OCI-LY7 (cell line): ENCODE measurements at regions not wholly inside any gene's neighbourhood (a gene's known extent, or its start where the extent isn't known, plus 50 kb on each side); places are given as distances from the start of the nearest gene placed in this dataset.

Experiments used
- BruUV-seq: library from RNA; stranded (reverse); fragments of 400-500 nt; replicated peaks from 2 replicates; lab custom pipeline; 2021; lab: Mats Ljungman, UMichigan
- CTCF ChIA-PET: fragments of 300-600 bp; sonication (Branson Sonifier 250); formaldehyde crosslinking; loops from one replicate; lab custom pipeline; 2022; ENCODE audit warnings: antibody characterized with exemption; ENCODE audit not compliant: unreplicated experiment; lab: Charles Lee
- POLR2A ChIA-PET: fragments of 300-600 bp; sonication (Branson Sonifier 250); formaldehyde crosslinking; loops from one replicate; lab custom pipeline; 2022; ENCODE audit warnings: antibody characterized with exemption; lab: Charles Lee
- DNase-seq: peaks from one replicate; pipeline ENCODE4 v3.0.0-alpha.2; 2015; ENCODE audit warnings: low spot score
- H2AFZ ChIP-seq: fragments of 200-600 bp; sonication (generic), shearing (Covaris generic); 2 replicates; pipeline ENCODE4 v1.6.1; 2014; ENCODE audit warnings: mild to moderate bottlenecking, antibody characterized with exemption, low read length, moderate library complexity
- H3K27ac ChIP-seq: fragments of 200-600 bp; sonication (generic); 2 replicates; pipeline ENCODE4 v1.5.1; 2014; ENCODE audit warnings: mixed run types, low read depth, mild to moderate bottlenecking, moderate library complexity, low read length, inconsistent platforms; ENCODE audit not compliant: poor library complexity, severe bottlenecking
- H3K36me3 ChIP-seq: fragments of 200-600 bp; sonication (generic); 2 replicates; pipeline ENCODE4 v1.6.1; 2014; ENCODE audit warnings: mild to moderate bottlenecking, antibody characterized with exemption, low read length, moderate library complexity, mixed read lengths; ENCODE audit not compliant: insufficient read depth
- H3K4me1 ChIP-seq: fragments of 200-600 bp; sonication (generic); 2 replicates; pipeline ENCODE4 v1.5.1; 2014; ENCODE audit warnings: mild to moderate bottlenecking, low read length; ENCODE audit not compliant: insufficient read depth, poor library complexity, severe bottlenecking
- H3K4me2 ChIP-seq: fragments of 200-600 bp; sonication (generic); 2 replicates; pipeline ENCODE4 v1.6.1; 2014; ENCODE audit warnings: mild to moderate bottlenecking, low read length
- H3K4me3 ChIP-seq: fragments of 200-600 bp; sonication (generic); 2 replicates; pipeline ENCODE4 v1.5.1; 2014; ENCODE audit warnings: mild to moderate bottlenecking, low read depth, low read length; ENCODE audit not compliant: poor library complexity, severe bottlenecking
- H3K79me2 ChIP-seq: fragments of 200-600 bp; sonication (generic); 2 replicates; pipeline ENCODE4 v1.6.1; 2016; ENCODE audit warnings: low read depth, mild to moderate bottlenecking, low read length, moderate library complexity, mixed read lengths; ENCODE audit not compliant: insufficient read depth
- H3K9me2 ChIP-seq: fragments of 200-600 bp; sonication (generic); 2 replicates; pipeline ENCODE4 v1.6.1; 2016; ENCODE audit warnings: mild to moderate bottlenecking, low read length, mixed read lengths; ENCODE audit not compliant: insufficient read depth
- H3K9me3 ChIP-seq: fragments of 200-600 bp; sonication (generic); 2 replicates; pipeline ENCODE4 v1.6.1; 2014; ENCODE audit warnings: mild to moderate bottlenecking, mixed run types, low read length, mixed read lengths
- H4K20me1 ChIP-seq: fragments of 200-600 bp; sonication (generic); 2 replicates; pipeline ENCODE4 v1.6.1; 2014; ENCODE audit warnings: mild to moderate bottlenecking, antibody characterized with exemption, low read length, moderate library complexity, mixed read lengths; ENCODE audit not compliant: insufficient read depth
- EZH2phosphoT487 ChIP-seq: fragments of 200-600 bp; sonication (generic); IDR thresholded peaks from 2 replicates; pipeline ENCODE4 v1.6.1; 2018; ENCODE audit warnings: low read depth, borderline replicate concordance, mild to moderate bottlenecking, mixed run types, antibody characterized with exemption, low read length, moderate library complexity, mixed read lengths
- intact Hi-C: fragments of 100-400 bp; cut with micrococcal nuclease; formaldehyde crosslinking; loops from one replicate; pipeline ENCODE4 v1.10.0; 2022; ENCODE audit not compliant: unreplicated experiment
- TF ChIP-seq, protein P1 (sequence below): fragments of 200-600 bp; sonication (generic); conservative IDR thresholded peaks from 2 replicates; pipeline ENCODE4 v1.5.1; 2014; ENCODE audit warnings: mild to moderate bottlenecking, antibody characterized with exemption, low read length, moderate library complexity, mixed read lengths

DNA sequence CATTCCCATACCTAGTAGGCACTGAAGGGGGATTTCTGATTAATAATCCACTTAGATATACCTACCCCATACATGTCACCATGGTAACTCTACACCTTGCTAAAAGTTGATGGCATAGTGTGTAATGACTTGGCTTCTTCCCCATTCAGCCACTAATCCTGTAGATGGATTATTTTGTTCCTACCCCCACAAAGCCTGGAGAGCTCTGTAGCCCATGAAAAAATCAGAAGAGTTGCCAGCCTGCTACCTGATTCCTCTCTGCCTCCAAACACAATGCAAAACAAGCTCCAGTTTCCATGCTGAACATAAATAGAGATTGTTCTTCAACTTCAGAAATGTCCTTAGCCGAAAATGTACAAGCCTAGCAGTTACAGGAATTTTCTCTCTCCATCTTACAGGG, 98.9 kb upstream of the PFN2 start:
- POLR2A ChIA-PET = no interaction called here
- TF ChIP-seq, protein P1, sequence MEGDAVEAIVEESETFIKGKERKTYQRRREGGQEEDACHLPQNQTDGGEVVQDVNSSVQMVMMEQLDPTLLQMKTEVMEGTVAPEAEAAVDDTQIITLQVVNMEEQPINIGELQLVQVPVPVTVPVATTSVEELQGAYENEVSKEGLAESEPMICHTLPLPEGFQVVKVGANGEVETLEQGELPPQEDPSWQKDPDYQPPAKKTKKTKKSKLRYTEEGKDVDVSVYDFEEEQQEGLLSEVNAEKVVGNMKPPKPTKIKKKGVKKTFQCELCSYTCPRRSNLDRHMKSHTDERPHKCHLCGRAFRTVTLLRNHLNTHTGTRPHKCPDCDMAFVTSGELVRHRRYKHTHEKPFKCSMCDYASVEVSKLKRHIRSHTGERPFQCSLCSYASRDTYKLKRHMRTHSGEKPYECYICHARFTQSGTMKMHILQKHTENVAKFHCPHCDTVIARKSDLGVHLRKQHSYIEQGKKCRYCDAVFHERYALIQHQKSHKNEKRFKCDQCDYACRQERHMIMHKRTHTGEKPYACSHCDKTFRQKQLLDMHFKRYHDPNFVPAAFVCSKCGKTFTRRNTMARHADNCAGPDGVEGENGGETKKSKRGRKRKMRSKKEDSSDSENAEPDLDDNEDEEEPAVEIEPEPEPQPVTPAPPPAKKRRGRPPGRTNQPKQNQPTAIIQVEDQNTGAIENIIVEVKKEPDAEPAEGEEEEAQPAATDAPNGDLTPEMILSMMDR = no peak
- TF ChIP-seq EZH2phosphoT487 = no peak
- H3K36me3 ChIP-seq = no peaks in the 10 kb centered on the region
- intact Hi-C loops = no loop called here
- H3K79me2 ChIP-seq = no peaks in the 10 kb centered on the region
- H4K20me1 ChIP-seq = no peaks in the 10 kb centered on the region
- H3K4me3 ChIP-seq = no peak overlapping the region
- H3K4me2 ChIP-seq = no peak overlapping the region
- no peak overlapping the region for H2AFZ ChIP-seq
- no TSS peak for BruUV-seq
- H3K4me1 ChIP-seq = no peaks in the 10 kb centered on the region
- no peaks in the 10 kb centered on the region for H3K9me2 ChIP-seq
- H3K9me3 ChIP-seq = no peaks in the 10 kb centered on the region
- CTCF ChIA-PET = no interaction called here
- H3K27ac ChIP-seq = no peak overlapping the region
- no peak for DNase-seq

GRCh38 chr3:150069154-150069527, 98.4 kb upstream of the PFN2 start:
- BruUV-seq = no TSS peak
- Histone ChIP-seq H3K9me3 (no peaks in the 10 kb centered on the region), H2AFZ (no peak overlapping the region), H3K9me2 (no peaks in the 10 kb centered on the region), H3K4me3 (no peak overlapping the region), H3K36me3 (no peaks in the 10 kb centered on the region), H3K27ac (no peak overlapping the region), H4K20me1 (no peaks in the 10 kb centered on the region), H3K79me2 (no peaks in the 10 kb centered on the region), H3K4me2 (no peak overlapping the region), H3K4me1 (no peaks in the 10 kb centered on the region)
- intact Hi-C loops = no loop called here
- POLR2A ChIA-PET = interaction anchor here (0.5 kb wide), 1 partner anchor 160 kb away, joined by 5 read pairs; no protein-coding TSS in a partner anchor
- no peak for TF ChIP-seq EZH2phosphoT487
- TF ChIP-seq, protein P1 = no peak
- DNase-seq = no peak
- CTCF ChIA-PET = no interaction called here

DNA sequence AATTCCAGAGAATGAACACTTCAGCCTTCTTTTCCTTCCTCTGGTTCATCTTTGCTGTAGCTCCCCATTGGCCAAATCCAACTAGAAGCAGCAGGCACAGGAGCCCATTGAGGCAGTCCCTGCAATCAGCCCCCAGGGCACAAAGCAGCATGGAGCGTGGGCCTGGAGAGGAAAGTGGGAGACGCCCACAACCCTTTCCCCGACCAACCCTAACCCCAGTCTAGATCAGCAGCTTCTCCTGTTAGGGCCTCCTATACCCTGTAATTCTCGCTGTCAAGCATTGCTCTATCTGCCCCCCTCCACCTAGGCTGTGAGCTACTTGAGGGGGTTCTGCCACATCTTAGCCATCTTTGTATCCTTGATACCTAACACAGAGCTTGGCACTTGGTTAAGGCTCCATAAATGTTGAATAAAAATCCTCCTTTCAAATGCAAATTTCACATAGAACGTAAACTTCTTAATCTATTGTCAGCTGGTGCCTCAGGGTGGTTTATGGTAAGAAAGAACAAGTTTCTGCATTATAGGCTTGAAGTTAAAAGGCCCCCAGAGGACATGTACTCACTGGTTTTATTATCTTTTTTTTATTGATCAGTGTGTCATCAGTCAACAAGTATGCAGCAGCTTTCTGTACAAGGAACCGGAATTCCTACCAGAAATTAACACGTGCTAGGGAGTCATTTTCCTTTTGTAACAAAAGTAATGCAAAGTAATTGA, 97.9 kb upstream of the PFN2 start:
- Histone ChIP-seq H3K9me2 (no peaks in the 10 kb centered on the region), H3K4me3 (no peak overlapping the region), H2AFZ (no peak overlapping the region), H3K27ac (no peak overlapping the region), H3K4me2 (no peak overlapping the region), H4K20me1 (no peaks in the 10 kb centered on the region), H3K36me3 (no peaks in the 10 kb centered on the region), H3K9me3 (no peaks in the 10 kb centered on the region), H3K79me2 (no peaks in the 10 kb centered on the region), H3K4me1 (no peaks in the 10 kb centered on the region)
- no TSS peak for BruUV-seq
- TF ChIP-seq EZH2phosphoT487 = no peak
- TF ChIP-seq, protein P1 = no peak
- intact Hi-C loops = no loop called here
- POLR2A ChIA-PET = interaction anchor here (0.5 to 0.6 kb wide), 2 partner anchors 24 to 159 kb away, joined by 3 to 5 read pairs; no protein-coding TSS in a partner anchor
- no peak for DNase-seq
- CTCF ChIA-PET = no interaction called here
